Esophagus squamous epithelium (tissue), 4 donors: ENCODE measurements at regions not wholly inside any gene's neighbourhood (a gene's known extent, or its start where the extent isn't known, plus 50 kb on each side); places are given as distances from the start of the nearest gene placed in this dataset.

ENCODE experiments used
- CTCF ChIP-seq, 6 experiments: fragments of 450-650 bp in 4 of 6; fragments of 200-600 bp in 2 of 6; sonication (generic) in 2 of 6; IDR thresholded peaks; one replicate each; pipeline ENCODE4 v1.5.1; 2016 to 2019; ENCODE audit warnings: antibody characterized with exemption in 6 of 6, mild to moderate bottlenecking in 4 of 6, moderate library complexity in 4 of 6
- POLR2A ChIP-seq, 4 donors: fragments of 450-650 bp; IDR thresholded peaks; one replicate each; pipeline ENCODE4 v1.6.1; 2017; ENCODE audit warnings: antibody characterized with exemption in 4 of 4, mild to moderate bottlenecking in 4 of 4, moderate library complexity in 3 of 4

- TF ChIP-seq CTCF (IDR thresholded peaks at IDR 0.05) (no peak), POLR2A (IDR thresholded peaks at IDR 0.05) (no peak)
Measured at GRCh38 chr9:7241694-7242093, 483.9 kb downstream of the KDM4C start.
